G401.6 (cell line): ENCODE measurements at regions not wholly inside any gene's neighbourhood (a gene's known extent, or its start where the extent isn't known, plus 50 kb on each side); places are given as distances from the start of the nearest gene placed in this dataset.

Experiments used
- FAIRE-seq: peaks from 2 replicates; lab custom pipeline; 2012; peaks lifted over from hg19 to GRCh38; lab: Jason Lieb, UNC

DNA sequence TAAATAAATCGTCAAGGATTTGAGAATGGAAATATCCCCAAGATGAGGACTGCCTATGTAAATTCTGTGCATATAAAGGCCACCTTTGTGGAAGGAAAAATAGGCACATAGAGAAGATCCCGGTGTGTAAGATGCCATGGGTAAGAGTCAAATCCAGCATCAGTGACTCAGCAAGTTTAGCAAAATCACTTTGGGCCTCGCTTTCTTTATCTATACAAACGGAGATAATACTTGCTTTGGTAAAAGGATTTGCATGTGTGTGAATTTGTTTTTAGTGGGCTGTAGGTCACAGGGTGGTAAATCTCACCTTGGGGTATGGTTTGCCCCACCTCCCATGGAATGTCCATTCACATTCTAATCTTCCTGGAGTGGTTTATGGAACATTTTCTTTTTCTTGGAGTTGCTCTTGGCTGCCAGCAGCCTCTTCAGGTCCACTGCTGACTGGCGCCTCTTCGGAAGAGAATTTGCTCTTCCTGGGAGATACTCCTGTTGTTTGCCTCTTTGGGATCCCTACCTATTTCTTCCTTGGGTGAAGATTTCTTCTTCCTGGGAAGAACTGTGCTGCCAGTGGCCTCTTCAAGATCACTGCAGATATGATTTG is 587.6 kb downstream of the CDH11 start:
- FAIRE-seq: no peak

DNA sequence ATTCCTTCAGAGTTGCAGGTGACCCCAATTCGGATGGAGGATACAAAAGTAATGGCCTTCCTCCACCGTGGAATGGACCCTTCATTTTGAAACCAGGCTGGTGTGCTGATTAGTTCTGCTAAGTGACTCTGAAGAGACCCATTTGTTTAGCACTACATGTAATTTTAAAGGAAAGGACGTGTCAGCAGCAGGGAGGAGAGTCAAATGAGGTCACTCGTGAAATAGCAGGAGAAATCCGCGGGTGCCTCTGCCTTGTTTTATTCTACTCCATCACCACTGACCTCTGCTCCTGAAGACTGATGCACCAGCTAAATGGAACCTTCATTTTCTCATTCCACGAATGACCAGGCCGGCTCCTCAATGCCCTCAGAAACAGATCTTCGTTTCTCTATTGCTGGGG is 589.2 kb downstream of the CDH11 start:
- no peak for FAIRE-seq

DNA sequence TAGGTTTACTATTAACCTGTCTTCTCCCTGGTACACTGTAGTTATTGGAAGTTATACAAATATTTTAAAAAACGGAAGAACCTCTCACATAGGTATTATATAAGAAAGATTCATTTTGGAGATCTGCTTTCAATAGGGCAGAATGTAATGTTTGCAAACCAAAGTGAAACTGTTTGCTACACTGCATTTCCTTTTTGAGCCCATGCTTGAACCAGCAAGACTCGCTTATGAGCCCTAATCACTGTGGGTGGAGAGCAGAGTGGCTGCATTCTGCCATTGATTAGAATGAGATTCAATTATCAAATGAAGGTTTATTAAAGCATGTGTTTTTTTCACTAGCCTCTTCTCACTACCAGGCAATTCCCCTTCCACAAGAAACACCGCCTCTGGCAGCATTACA is 589.7 kb downstream of the CDH11 start:
- FAIRE-seq: no peak

DNA sequence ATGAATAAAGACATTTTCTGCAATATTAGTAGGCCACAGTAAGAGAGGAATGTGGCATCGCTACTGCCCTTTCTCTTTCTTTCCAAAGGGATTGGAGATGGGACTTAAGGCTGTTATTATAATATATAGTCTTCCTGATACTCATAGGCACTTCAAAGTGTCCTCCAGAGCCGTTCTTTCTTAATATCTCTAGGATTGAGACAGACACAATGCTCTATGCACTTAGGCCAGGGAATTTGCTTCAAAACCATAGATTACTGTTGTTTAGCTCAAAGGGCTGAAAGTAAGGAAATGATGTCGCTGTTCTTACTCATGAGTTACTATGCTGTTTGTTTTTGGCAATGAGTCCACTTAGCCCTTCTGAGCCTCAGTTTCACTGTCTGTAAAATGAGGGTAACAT is 590.5 kb downstream of the CDH11 start:
- FAIRE-seq: no peak

DNA sequence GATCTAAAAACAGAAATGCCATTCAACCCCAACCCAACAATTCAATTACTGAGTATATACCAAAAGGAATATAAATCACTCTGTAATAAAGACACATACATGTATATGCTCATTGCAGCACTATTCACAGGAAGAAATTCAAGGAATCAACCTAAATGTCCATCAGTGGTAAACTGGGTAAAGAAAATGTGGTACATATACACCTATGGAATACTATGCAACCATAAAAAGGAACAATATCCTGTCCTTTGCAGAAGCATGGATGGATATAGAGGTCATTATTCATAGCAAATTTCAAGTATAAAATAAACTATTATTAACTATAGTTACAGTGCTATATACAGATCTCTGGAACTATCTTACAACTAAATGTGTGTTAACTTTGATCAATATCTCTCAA is 599.3 kb downstream of the CDH11 start:
- FAIRE-seq: no peak

DNA sequence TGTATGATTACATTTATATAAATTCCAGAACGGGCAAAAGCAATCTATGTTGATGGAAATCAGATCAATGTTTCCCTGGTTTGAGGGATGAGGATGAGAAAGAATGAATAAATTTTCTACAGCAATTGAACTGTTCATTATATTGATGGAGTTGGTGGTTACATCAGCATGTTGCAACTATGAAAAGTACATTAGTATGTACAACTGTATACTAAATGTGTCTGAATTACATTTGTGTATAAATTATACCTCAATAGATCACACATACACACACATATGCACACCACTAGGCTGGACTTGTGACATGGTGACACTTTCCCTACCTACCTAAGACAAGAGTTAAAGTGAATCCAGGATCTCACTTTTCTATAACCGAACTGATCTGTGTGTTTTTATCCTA is 608.0 kb downstream of the CDH11 start:
- no peak for FAIRE-seq

DNA sequence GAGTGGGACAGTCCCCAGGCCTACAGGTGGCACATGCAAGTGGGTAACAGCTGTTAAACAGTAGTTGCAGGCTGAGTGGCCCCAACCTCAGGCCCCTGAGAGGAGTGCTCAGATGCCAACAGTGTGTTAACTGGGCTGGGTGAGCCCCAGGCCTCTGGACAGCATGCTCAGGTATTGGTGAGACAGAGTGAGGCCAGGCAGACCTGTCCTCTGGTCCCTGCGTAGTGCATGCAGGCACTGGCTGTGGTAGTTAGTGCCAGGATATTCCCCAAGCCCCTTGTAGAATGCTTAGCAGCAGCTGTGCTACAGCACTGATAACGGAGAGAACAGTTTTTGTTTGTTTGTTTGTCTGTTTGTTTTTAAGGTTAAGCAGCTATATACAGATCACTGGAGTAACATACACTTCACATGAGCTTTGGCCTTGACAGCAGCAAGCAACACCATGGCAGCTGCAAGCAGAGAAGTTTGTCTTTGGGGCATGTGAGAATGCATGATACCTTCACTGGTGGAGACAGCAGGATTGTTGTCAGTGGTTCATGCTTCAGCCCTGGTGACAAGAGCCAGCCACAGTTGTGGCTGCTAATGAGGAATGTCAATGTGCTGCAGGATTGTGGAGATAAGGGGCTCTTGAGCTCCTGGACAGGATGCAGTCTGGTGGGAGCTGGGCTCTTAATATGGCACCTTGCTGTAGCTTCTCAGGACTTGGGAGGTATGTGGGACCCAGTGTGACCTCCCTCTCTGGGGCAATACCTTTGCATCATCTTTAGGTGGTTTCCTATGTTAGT is 614.4 kb downstream of the CDH11 start:
- FAIRE-seq: no peak

DNA sequence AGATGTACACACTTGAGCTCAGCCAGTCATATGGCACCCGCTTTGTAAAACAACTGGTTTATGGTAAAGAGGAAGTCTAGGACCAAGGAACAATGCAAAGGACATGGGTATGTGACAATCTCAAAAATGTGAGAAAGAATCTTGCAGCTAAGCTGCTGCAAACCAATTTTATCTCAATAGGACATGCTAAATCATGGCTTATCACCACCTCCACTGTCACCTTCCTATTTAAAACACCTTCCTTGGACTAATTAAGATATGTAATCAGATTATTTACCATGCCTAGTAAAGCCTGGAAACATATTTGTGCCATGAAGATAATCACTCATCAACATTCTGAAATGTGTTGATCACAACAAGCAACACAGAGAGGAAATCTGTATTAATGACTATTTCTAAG is 622.7 kb downstream of the CDH11 start:
- FAIRE-seq: no peak

DNA sequence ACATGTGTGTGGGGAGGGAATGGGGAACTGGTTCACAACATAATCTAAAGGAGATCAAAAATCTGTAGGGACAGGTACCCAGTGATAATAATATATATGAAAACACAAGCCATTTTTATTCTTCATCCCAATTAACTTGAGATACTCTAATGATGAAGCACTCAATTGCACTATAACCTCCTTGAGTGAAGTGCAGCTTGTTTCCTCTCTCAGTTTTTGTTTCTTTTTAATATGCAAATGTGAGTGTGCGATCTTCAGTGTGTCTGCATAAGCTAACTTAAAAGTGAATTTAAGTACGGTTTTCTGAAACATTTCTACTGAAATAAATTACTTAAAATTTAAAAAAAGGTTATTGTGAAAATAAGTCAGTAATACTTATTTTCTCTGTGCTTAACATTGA is 623.5 kb downstream of the CDH11 start:
- no peak for FAIRE-seq

DNA sequence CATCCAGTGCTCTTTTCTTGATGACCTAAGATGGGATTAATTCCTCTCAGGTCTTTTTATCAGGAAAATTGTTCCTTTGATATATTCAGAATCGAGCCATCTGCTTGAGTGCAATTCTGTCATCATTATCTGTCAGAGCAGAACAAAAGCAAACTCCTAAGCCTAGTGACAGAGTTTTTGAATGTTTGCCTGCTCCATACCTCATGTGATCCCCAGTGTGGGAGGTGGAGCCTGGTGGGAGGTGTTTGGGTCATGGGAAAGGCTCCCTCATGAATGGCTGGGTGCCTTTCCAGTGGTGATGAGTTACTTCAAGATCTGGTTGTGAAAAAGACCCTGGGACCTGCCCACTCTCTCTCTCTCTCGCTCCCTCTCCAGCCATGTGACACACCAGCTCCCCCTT is 628.2 kb downstream of the CDH11 start:
- FAIRE-seq: no peak

DNA sequence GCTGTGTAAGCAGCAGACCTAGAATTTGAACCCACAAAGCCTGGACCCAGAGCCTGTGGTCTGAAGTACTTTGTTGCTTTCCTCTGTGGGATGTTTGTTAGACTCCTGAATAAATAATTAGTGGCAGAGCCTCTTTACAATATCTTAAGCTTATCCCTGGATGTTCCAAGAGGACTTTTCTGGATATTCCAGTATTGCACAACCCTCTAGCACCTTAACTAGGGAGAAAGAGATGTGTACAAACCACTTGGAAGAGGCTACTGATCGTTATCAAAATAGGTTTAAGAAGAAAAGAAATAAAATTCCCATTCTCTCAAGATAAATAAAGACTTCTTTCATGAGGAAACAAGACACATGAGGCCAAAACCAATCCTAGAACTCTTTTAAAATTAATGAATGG is 632.4 kb downstream of the CDH11 start:
- no peak for FAIRE-seq

DNA sequence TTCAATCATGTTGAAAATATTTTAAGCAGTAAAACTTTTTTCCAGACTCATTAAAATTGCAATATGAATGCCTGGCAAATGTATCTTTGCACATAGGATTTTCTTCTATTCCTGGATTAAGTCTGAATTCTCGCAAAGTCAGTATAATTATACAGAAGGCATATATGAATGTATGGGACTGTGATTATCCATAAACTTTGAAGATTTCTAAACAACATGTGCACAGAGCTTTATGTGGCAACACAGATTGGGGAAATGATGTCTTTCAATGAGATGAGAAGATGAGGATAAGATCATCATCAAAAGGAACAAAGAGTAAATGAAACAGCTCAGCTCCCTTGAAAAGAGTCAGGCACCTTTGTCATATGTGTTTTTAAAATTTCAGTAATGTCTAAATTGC is 635.3 kb downstream of the CDH11 start:
- no peak for FAIRE-seq

DNA sequence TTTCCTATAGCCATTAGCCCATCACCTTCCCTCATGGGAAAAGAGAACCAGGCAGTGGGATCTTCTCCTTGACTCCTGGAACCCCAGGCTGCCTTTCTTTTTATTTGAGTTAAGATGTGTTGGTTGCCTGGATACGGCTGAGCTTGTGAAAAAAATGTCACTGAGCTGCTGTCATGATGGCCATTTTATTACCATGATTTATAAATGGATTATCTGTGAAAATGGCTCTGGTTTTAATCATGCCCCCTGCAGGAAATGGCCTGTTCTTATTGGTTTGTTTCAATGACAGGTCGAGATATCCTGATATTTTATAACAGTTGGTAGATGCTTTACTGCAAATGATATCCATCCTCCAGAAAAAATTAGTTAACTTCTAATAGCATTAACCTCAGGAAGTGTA is 640.4 kb downstream of the CDH11 start:
- no peak for FAIRE-seq

DNA sequence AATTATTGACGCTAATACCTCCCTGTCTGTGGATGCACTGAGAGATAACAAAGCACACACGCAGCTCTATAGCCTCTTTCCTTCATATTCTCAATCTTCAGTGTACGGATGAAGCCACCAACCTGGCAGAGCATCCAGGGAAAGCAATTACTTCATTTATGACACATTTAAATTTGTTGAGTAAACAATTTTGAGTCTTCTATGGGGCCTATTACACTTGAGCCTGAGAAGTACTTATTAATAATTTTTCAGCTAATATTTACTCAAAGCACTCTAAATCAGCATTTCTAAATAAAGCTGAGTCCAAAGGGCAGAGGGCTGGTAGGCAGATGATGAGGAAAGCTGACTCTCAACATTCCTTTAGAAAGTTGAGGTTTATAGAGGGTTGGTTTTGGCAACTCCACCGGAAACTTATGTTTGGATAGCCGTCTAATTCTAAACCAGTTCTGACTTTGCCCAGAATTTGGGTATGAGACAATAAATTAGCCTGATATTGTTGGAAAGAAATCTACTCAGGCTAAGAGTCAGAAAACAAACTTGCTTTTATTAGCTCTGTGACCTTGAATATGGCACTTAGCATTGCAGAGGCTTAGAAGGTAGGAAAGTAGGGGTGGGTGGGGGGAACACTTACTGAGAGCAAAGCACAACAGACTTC is 643.5 kb downstream of the CDH11 start:
- no peak for FAIRE-seq

DNA sequence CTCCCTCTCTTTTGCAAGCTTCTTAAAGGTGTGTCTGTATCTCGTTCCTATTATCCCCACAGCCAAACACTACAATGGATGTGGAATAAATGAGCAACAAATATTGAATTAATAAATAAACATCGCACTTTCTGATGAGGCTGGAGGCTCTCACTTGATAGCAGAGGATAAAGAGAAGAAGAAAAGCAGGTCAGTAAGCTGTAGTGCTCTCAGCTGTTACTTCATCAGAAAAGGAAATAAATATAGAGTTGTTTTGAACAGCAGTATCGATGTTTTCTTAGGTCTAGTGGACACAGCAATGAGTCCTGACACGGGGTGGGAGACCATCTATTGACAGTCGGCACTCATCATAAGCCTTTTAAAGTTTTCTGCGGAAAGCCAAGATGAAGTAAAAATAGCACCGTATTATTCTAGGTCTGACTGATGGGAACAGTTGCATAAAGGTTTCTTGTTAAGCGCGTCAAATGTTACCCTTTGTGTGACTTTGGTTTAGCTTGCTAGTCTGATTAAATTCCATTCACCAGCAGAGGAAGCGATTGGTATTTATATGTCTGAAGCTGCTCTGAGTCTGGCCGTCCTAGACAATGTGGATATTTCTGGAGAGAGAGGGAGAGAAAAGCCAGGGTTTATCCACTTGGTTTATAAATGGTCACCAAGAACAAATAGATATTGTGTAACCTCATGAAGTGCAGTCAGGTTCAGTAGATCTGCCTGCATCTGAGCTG is 646.1 kb downstream of the CDH11 start:
- no peak for FAIRE-seq

DNA sequence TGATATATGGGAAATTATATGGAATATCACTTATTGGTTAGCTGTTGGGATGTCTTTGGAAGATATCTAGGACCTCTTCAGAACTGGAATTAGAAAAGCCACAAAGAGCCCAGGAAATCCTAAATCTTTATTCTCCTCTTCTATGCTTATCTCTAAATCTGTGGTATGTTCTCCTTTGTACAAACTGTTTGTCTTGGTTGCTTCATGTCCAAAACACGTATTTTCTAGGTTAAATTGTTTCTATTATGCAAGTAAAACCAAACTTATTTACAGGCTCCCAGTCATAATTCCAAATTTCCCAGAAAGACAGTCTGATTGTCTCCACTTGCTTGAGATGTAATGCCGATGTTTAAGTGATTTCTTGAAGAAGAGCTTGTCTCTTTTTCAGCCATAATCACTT is 650.9 kb downstream of the CDH11 start:
- no peak for FAIRE-seq

DNA sequence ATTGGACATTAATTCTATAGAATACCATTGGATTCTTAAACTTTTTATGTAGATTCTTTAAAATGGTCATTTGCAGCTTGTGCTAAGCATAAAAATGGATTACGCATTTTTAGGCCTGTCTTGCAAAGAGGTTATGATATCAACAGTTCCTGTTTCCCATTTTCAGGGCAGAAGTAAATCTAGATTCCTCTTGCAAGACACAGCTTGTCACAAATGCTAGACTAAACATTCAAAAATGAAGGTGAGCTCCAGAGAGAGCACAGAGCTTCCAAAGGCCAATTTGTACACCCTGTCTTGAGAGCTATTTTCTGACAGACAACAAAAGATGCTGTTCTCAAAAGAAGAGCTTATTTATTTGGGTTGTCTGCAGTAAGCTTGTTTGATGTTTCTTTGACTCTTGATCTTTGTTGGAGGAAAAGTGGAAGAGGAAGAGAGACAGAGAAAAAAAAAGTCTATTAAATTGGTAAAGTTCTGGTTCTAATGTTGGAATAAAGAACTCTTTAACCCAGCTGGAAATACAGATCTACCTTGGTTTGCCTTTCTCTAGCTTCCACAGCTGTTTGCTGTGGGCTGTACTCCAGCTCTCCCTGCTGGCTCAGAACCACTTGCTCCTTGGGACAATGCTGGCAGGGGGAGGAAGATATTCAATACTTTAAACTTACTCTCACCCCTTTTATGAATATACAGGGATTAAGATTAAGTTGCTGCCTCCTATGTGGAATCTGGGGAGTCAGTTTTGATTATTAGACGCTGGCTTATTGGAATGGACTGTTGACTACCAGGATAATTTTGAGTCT is 651.8 kb downstream of the CDH11 start:
- FAIRE-seq: no peak

DNA sequence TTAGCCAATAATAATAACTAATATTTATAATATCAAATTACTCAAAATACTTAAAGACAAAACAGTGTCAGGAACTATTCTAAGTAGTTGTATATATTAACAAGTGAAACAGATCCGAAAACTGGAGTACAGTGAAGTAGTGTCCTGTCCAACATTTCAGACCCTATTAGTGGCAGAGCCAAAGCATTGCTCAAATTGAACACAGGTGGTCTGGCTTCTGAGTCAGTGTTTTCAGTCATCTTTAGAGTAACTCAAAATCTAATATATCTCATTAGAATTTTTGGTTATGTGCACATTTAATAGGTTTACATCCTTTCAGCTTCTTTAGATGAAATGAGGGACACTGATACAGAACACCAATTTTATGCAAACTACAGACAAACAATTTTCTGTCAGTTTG is 652.5 kb downstream of the CDH11 start:
- FAIRE-seq: no peak

DNA sequence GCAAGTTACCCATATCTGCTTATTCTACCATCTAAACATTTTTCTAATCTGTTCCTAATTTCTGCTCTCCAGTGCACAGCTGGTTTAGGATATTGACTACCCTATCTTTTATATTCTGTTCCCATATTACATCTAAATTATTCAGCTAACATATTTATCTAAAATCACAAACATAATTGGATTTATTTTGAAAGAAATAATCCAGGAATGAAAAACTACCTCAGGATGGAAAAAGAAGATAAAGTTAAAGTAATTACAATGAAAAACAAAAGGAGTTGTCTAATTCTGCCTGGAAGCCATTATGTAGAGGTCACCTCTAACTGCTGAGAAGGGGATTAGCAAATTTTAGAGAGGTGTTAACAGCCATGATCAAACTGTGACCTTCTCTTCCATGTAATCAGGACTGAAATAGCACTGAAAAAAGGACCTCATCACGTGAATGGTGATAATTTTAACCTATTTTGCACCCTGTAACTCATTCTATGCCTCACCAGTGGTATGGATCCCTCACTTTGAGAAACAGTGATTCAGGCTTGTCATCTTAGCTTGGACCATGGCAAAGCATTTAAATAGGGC is 653.3 kb downstream of the CDH11 start:
- no peak for FAIRE-seq

DNA sequence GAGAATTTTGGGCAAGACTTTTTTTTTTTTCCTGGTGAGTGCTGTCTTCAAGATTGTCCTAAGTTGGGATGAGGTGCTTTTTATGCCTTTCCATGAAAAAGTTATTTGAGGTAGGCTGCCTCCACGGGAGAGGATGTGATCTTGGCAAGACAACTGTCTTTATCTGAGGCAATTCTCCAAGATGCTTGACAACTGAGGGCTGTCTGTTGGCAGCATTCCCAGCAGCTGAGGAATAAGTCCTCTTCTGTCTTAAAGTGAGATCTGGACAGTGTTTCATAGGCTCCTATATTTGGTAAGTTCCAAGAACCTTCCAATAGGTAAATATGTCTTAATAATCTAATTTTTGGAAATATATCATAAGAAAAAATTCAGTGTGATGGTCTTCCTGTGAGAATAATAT is 662.0 kb downstream of the CDH11 start:
- FAIRE-seq: no peak

DNA sequence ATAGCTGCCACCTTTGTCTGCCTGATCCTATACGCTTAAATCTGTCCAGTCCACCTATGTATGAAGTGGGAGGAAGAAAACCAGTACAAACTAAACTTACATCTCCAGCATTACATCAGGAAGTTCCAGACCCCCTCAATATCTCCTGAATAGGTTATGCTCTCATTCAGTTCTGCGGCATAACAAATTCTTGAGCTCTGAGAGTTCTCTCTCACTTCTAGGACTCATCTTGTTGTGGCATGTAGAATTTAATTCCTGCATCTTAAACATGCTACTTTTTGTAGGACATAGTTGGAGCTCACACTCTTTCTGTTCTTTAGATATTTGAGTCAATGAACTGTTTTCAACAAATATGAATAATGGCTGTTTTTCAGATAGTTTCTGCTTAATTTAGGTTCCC is 662.5 kb downstream of the CDH11 start:
- FAIRE-seq: no peak

DNA sequence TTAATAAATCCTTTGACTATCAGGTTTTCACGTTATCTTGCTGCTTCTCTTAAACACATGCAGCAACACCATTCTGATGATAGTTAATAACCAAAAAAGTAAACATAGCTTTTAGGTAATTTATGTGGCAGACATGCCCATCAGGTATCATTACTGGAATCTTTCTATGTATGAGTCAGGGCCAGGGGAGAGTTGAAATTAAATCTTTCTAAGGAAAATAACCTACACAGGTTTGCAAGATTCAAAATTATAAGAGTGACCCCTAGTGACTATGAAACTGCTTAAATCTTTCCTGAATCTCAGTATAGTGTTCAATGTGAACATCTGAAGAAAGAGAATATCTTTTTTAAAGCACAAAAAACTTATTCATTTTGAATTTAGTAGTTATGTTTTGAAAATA is 666.6 kb downstream of the CDH11 start:
- no peak for FAIRE-seq
